Upper lobe of left lung (tissue), 6 donors: ENCODE measurements at regions not wholly inside any gene's neighbourhood (a gene's known extent, or its start where the extent isn't known, plus 50 kb on each side); places are given as distances from the start of the nearest gene placed in this dataset.

Experiments used
- ATAC-seq, 2 donors: fragments of 200-7000 bp; cut with Tn5 transposase; one replicate each; pipeline ENCODE4 v1.9.1; 2022; ENCODE audit warnings: mild to moderate bottlenecking in 2 of 2, moderate library complexity in 2 of 2; ENCODE audit not compliant: low FRiP score in 2 of 2
- DNase-seq, 2 donors: peaks; one replicate each; pipeline ENCODE4 v3.0.0-alpha.2; 2019 to 2020
- H3K27ac ChIP-seq, 4 donors: fragments of 200-600 bp; sonication (generic); one replicate each; pipeline ENCODE4 v1.5.1; 2016 to 2019
- H3K27me3 ChIP-seq, 4 donors: fragments of 200-600 bp; sonication (generic); one replicate each; pipeline ENCODE4 v1.5.1; 2017 to 2019
- H3K36me3 ChIP-seq, 4 donors: fragments of 200-600 bp; sonication (generic); one replicate each; pipeline ENCODE4 v1.5.1; 2016 to 2019
- H3K4me1 ChIP-seq, 4 donors: fragments of 200-600 bp; sonication (generic); one replicate each; pipeline ENCODE4 v1.5.1; 2018 to 2019
- H3K4me3 ChIP-seq, 4 donors: fragments of 200-600 bp; sonication (generic); one replicate each; pipeline ENCODE4 v1.5.1; 2017 to 2019; ENCODE audit warnings: mild to moderate bottlenecking in 2 of 4, moderate library complexity in 1 of 4
- H3K9me3 ChIP-seq, 4 donors: fragments of 200-600 bp; sonication (generic); one replicate each; pipeline ENCODE4 v1.5.1; 2018 to 2019
- CTCF ChIP-seq, 6 experiments: fragments of 450-650 bp in 4 of 6; fragments of 200-600 bp in 2 of 6; sonication (generic) in 2 of 6; IDR thresholded peaks; one replicate each; pipeline ENCODE4 v1.5.1; 2016 to 2019; ENCODE audit warnings: antibody characterized with exemption in 6 of 6
- EP300 ChIP-seq, 4 donors: sonication (generic); formaldehyde crosslinking; IDR thresholded peaks; one replicate each; pipeline ENCODE4 v1.5.1; 2017; ENCODE audit warnings: antibody characterized with exemption in 4 of 4, control low read depth in 2 of 4
- POLR2A ChIP-seq, 4 donors: fragments of 450-650 bp; IDR thresholded peaks; one replicate each; pipeline ENCODE4 v1.5.1; 2016 to 2017; ENCODE audit warnings: antibody characterized with exemption in 4 of 4, mild to moderate bottlenecking in 2 of 4
- POLR2AphosphoS5 ChIP-seq, 2 donors: sonication (generic); formaldehyde crosslinking; IDR thresholded peaks; one replicate each; pipeline ENCODE4 v1.5.1; 2017; ENCODE audit warnings: antibody characterized with exemption in 2 of 2
- WGBS, 2 donors: methylation state at CpG; one replicate each; pipeline ENCODE4 v1.1.5; 2017 to 2018; 5-methylcytosine and 5-hydroxymethylcytosine counted together
- donor health status: DM: no; HTN: no; CAD: no; lungs with moderate emphysema.
- donor health status: DM: no; HTN: yes; CAD: no; lungs with severe emphysema.

- Histone ChIP-seq H3K27ac (peak overlapping the region in 3 of 4 donors; percentile 14 to 35 (median 29)), H3K4me3 (no peak overlapping the region), H3K9me3 (no peaks in the 10 kb centered on the region), H3K27me3 (no peaks in the 10 kb centered on the region), H3K4me1 (peaks cover 7 to 22% (median 17%) of the 10 kb centered on the region in 4 donors), H3K36me3 (peaks cover 8 to 77% (median 46%) of the 10 kb centered on the region in 4 donors)
- no peak for DNase-seq
- ATAC-seq: peak; percentile 4 to 72
- no peak for TF ChIP-seq POLR2A (IDR thresholded peaks at IDR 0.05)
- no peak for TF ChIP-seq POLR2AphosphoS5 (IDR thresholded peaks at IDR 0.05)
- no peak for TF ChIP-seq EP300 (IDR thresholded peaks at IDR 0.05)
- no peak for TF ChIP-seq CTCF (IDR thresholded peaks at IDR 0.05)
- 86 to 88% methylated on average over 9 to 10 of the region's 13 CpGs for WGBS, 2 donors
These were observed 117.7 kb downstream of the RFLNA start for GRCh38 chr12:124412646-124413015.

GRCh38 chr12:124411953-124412645, 117.2 kb downstream of the RFLNA start:
- peak in 1 of 2 donors; percentile 75 for DNase-seq
- no peak overlapping the region for H3K4me3 ChIP-seq
- peaks cover 6 to 77% (median 49%) of the 10 kb centered on the region in 4 donors for H3K36me3 ChIP-seq

GRCh38 chr12:124411281-124411878, 116.5 kb downstream of the RFLNA start:
- 91 to 98% methylated on average over 4 to 25 of the region's 25 CpGs for WGBS, 2 donors
- H3K27ac ChIP-seq: peak overlapping the region in 2 of 4 donors; percentile 11 to 57

More at GRCh38 chr12:124411953-124412645, 117.2 kb downstream of the RFLNA start:
- Histone ChIP-seq H3K27ac (peak overlapping the region in 3 of 4 donors; percentile 14 to 35 (median 29)), H3K4me1 (peaks cover 7 to 19% (median 17%) of the 10 kb centered on the region in 4 donors), H3K9me3 (no peaks in the 10 kb centered on the region), H3K27me3 (no peaks in the 10 kb centered on the region)
- 83 to 92% methylated on average over 10 to 18 of the region's 22 CpGs for WGBS, 2 donors
- TF ChIP-seq POLR2A (IDR thresholded peaks at IDR 0.05) (no peak), CTCF (IDR thresholded peaks at IDR 0.05) (no peak), EP300 (IDR thresholded peaks at IDR 0.05) (no peak), POLR2AphosphoS5 (IDR thresholded peaks at IDR 0.05) (no peak)
- peak in 1 of 2 donors; percentile 29 for ATAC-seq

GRCh38 chr12:124410354-124411175, 115.7 kb downstream of the RFLNA start:
- H3K4me1 ChIP-seq: peaks cover 7 to 18% (median 16%) of the 10 kb centered on the region in 4 donors
- peak overlapping the region in 3 of 4 donors; percentile 26 to 57 (median 50) for H3K27ac ChIP-seq
- TF ChIP-seq POLR2A (IDR thresholded peaks at IDR 0.05) (no peak), EP300 (IDR thresholded peaks at IDR 0.05) (peak in 1 of 4 donors; percentile 31), CTCF (IDR thresholded peaks at IDR 0.05) (no peak), POLR2AphosphoS5 (IDR thresholded peaks at IDR 0.05) (peak in 1 of 2 donors; percentile 28)
- ATAC-seq (no peak), DNase-seq (peak in 1 of 2 donors; percentile 80)
- no peaks in the 10 kb centered on the region for H3K27me3 ChIP-seq
- H3K36me3 ChIP-seq: peaks cover 6 to 78% (median 57%) of the 10 kb centered on the region in 4 donors
- WGBS, 2 donors: 72 to 83% methylated on average over 7 to 14 of the region's 15 CpGs
- H3K4me3 ChIP-seq: no peak overlapping the region
- no peaks in the 10 kb centered on the region for H3K9me3 ChIP-seq

More at GRCh38 chr12:124411281-124411878, 116.5 kb downstream of the RFLNA start:
- H3K4me3 ChIP-seq: no peak overlapping the region
- ATAC-seq (peak; percentile 23 to 89), DNase-seq (peak in 1 of 2 donors; percentile 81)
- TF ChIP-seq POLR2AphosphoS5 (IDR thresholded peaks at IDR 0.05) (peak in 1 of 2 donors; percentile 9), POLR2A (IDR thresholded peaks at IDR 0.05) (no peak), CTCF (IDR thresholded peaks at IDR 0.05) (no peak), EP300 (IDR thresholded peaks at IDR 0.05) (no peak)
- no peaks in the 10 kb centered on the region for H3K27me3 ChIP-seq
- H3K36me3 ChIP-seq: peaks cover 6 to 74% (median 53%) of the 10 kb centered on the region in 4 donors
- peaks cover 7 to 18% (median 16%) of the 10 kb centered on the region in 4 donors for H3K4me1 ChIP-seq
- no peaks in the 10 kb centered on the region for H3K9me3 ChIP-seq
